HG02885 (cell line): ENCODE measurements at regions not wholly inside any gene's neighbourhood (a gene's known extent, or its start where the extent isn't known, plus 50 kb on each side); places are given as distances from the start of the nearest gene placed in this dataset.
"Not testable (repeated sequence)": the region's sequence is repeated elsewhere in the genome, so short reads cannot be mapped to it uniquely, and the experiment has no call there.

ENCODE experiments used
- ATAC-seq: cut with Tn5 transposase; IDR thresholded peaks from one replicate; pipeline ENCODE4 v1.9.1; 2021; ENCODE audit warnings: mild to moderate bottlenecking; ENCODE audit not compliant: unreplicated experiment, poor library complexity

- no peak for ATAC-seq
Measured at GRCh38 chr1:230591678-230592077, 50.6 kb upstream of the COG2 start.

GRCh38 chr1:230589951-230590350 lies 52.3 kb upstream of the COG2 start:
- no peak for ATAC-seq

GRCh38 chr1:230588323-230588746 lies 53.9 kb upstream of the COG2 start:
- no peak for ATAC-seq

DNA sequence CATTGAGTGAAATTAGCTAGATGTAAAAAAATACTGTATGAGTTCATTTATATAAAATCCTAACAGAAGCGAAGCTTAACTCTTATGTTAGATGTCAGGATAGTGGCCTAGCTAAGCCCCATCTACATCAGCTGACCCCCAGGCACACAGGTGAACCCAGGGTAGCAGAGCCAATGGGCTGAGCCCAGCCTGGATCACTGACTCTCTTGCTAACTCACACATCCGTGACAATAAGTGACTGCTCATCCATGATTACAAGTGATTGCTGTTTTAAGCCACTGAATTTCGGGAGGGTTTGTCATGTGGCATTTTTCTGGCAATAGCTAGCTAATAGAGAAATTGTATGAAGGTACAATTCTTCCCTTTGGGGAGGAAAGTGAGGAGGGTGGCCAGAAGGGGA lies 55.2 kb upstream of the COG2 start:
- no peak for ATAC-seq

GRCh38 chr1:230584660-230585059 lies 57.6 kb upstream of the COG2 start:
- ATAC-seq = no peak

GRCh38 chr1:230581446-230582079 lies 60.7 kb upstream of the COG2 start:
- ATAC-seq = no peak

DNA sequence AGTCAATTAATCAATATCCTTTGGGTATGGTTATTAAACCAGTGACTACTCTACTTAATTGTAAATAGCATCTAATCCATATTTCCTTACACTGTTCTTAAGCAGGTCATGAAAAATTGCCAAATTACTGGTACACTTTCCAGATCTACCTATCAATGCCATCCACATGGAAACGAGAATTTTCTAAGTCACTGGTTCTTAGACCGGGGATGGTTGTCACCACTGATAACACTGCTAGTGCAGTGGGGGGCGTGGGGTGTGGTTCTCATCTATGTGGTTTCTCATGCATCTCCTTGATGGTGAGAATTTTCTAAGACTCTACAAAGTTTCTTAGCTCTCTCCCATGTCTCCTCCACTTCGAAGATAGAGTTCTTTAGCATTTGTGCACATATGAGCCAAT lies 63.7 kb upstream of the COG2 start:
- ATAC-seq = no peak

GRCh38 chr1:230577537-230577936 lies 64.7 kb upstream of the COG2 start:
- no peak for ATAC-seq

DNA sequence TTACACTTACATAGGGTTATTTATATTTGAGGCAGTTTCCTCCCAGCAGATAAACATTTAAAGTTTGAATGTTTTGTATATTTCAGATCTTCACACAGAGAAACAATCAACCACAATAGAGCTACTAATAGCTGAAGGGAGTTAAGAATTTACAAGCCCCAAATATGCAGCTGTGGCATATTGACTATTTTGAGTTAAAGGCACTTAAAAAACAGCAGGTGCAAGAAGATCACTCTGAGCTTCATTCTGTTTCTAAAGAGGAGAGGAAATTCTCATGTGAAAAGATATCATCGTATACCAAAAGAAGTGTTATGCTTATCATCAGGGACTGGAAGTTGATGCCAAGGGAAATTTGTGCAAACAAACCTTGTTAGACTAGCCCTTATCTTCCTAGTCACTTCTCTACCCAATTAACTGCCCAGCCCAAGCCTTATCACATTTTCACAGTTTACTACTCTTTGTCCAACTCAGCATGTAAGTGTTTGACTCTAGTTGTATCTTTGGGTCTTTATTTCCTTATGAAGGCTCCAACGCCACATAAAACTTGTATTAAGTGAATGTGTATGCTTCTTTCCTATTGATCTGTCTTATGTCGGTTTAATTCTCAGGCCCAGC lies 66.3 kb upstream of the COG2 start:
- ATAC-seq = no peak

DNA sequence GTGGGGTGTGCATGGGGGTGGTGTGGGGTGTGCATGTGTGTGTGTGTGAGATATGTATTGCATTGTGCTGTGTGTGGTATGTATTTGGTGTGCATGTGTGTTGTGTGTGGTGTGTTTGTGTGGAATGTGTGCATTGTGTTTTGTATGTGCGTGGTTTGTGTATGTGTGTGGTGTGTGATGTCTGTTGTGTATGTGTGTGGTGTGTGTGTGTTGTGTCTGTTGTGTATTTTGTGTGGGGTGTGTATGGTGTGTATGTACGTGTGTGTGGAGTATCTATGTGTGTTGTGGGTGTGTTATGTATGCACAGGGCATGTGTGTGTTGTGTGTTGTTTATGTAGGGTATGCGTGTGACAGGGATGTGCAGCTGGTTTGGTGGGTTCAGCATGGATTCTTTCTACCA lies 67.8 kb upstream of the COG2 start:
- ATAC-seq = no peak

GRCh38 chr1:230573658-230574057 lies 68.6 kb upstream of the COG2 start:
- no peak for ATAC-seq

DNA sequence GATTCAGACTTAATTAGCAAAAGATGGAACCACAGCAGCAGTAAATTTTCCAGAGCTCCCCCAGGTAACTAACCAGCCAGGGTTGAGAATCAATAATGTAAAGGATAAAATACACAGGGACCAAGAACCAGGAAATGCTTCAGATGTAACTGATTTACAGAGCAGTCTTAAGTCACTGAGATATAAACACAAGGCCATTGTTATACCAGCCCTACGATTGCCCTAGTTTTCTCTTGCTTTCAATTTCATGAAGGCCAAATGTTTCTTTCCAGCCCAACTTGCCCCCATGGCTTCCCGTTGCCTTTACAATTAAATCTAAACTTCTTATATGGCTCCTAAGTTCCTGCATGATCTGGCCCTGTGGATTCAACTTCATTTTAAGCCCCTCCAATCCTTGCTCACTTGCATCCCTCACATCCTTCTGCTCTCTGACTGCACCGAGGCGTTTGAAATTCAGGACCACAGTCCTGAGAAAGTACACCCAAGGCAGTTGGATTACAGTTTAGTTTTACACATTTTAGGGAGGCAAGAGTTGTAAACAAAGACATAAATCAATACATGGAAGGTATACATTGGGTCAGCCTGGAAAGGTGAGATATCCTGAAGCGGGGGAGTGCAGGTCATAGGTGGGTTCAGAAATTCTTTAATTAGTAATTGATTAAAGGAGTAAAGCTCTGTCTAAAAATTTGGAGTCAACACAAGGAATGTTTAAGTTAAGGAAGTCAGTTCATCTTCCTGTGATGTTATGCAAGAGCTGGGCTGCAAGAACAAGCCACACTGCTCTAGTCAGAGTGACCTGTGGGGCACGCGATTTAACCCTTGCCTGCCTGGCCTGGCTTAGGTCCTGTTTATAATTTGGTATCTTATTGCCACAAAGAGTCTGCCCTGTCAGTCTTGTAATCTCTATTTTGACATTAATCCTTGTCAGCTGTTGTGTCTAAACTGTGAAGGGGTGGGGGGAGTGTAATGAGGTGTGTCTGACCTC lies 69.9 kb upstream of the COG2 start:
- ATAC-seq = no peak

- ATAC-seq = no peak
Measured at GRCh38 chr1:230570724-230571360, 71.4 kb upstream of the COG2 start.

GRCh38 chr1:230569201-230569600 lies 73.1 kb upstream of the COG2 start:
- no peak for ATAC-seq

DNA sequence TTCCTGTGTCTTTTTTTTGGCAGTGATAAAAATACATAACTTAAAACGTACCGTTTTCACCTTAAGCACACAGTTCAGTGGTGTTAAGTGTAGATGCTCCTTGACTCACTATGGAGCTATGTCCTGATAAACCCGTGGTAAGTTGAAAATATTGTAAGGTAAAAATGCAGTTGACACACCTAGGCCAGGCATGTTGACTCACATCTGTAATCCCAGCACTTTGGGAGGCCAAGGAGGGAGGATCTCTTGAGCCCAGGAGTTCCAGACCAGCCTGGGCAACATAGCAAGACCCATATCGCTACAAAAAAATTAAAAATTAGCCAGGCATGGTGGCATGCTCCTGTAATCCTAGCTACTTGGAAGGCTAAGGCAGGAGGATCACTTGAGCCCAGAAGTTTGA lies 73.6 kb upstream of the COG2 start:
- ATAC-seq = no peak

- no peak for ATAC-seq
Measured at GRCh38 chr1:230568008-230568407, 74.3 kb upstream of the COG2 start.

DNA sequence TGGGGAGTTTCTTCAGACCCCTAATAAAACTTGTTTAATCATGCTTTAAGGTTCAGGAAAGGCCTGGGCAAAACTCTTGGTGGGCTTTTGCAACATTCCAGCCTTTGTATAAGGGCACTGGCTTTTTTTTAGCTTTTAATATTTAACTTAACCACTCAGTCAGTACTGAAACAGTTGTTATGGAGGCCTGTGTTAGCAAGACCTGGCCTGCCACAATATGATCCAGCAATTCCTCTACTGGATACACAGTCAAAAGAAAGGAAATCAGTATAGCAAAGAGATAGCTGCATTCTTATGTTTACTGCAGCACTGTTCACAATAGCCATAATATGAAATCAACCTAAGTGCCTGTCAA lies 75.1 kb upstream of the COG2 start:
- ATAC-seq = no peak

- ATAC-seq = not testable (repeated sequence)
Measured at GRCh38 chr1:230566532-230567220, 75.6 kb upstream of the COG2 start.

DNA sequence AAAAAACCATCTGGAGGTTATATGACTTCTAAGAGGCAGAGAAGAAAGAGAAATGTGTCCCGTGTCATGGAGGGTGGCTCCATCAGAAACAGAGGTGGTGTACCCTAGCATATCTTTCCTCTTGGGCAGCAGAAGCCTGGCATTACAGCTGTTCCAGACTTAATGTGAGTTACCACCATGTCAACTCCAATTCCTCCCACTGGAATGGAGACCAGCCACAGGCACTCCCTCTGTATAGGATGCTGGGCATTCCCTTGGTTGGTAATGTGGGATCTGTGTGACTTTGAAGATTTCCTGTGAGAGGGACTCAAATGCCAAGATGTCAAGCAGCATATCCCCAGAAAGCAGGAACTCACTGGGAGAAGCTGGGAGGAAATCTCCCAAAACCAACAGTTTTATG lies 77.1 kb upstream of the COG2 start:
- no peak for ATAC-seq

GRCh38 chr1:230563591-230563990 lies 78.7 kb upstream of the COG2 start:
- ATAC-seq = no peak
